PC-3 (cell line): ENCODE measurements at regions not wholly inside any gene's neighbourhood (a gene's known extent, or its start where the extent isn't known, plus 50 kb on each side); places are given as distances from the start of the nearest gene placed in this dataset.

Experiments
- ATAC-seq: fragments of 200-7000 bp; cut with Tn5 transposase; 2 replicates; pipeline ENCODE4 v1.9.1; 2020; ENCODE audit warnings: mild to moderate bottlenecking, moderate library complexity
- BruUV-seq: library from RNA; stranded (reverse); fragments of 400-500 nt; replicated peaks from 2 replicates; lab custom pipeline; 2021; lab: Mats Ljungman, UMichigan
- CTCF ChIA-PET: fragments of 300-600 bp; sonication (Branson Sonifier 250); formaldehyde crosslinking; loops from one replicate; lab custom pipeline; 2022; ENCODE audit warnings: antibody characterized with exemption; lab: Charles Lee
- POLR2A ChIA-PET: fragments of 300-600 bp; sonication (Branson Sonifier 250); formaldehyde crosslinking; loops from one replicate; lab custom pipeline; 2022; ENCODE audit warnings: antibody characterized with exemption; ENCODE audit not compliant: unreplicated experiment; lab: Charles Lee
- DNase-seq: peaks from one replicate; pipeline ENCODE4 v3.0.0-alpha.2; 2015
- H2AFZ ChIP-seq: fragments of 300-600 bp; sonication (generic); 2 replicates; pipeline ENCODE4 v1.6.0; 2016; ENCODE audit warnings: antibody characterized with exemption, low read length
- H3F3A ChIP-seq: fragments of 300-600 bp; sonication (generic); one replicate; pipeline ENCODE4 v1.6.0; 2017; ENCODE audit warnings: antibody characterized with exemption, low read length, control low read depth, mild to moderate bottlenecking; ENCODE audit not compliant: unreplicated experiment
- H3K27ac ChIP-seq: fragments of 300-600 bp; sonication (generic); 2 replicates; pipeline ENCODE4 v1.5.1; 2016; ENCODE audit warnings: mild to moderate bottlenecking, low read length
- H3K27me3 ChIP-seq: fragments of 300-600 bp; sonication (generic); 2 replicates; pipeline ENCODE4 v1.6.1; 2016; ENCODE audit warnings: low read length, mixed read lengths
- H3K36me3 ChIP-seq: fragments of 300-600 bp; sonication (generic); 2 replicates; pipeline ENCODE4 v1.6.1; 2016; ENCODE audit warnings: low read depth, mixed run types, low read length, mixed read lengths
- H3K4me1 ChIP-seq: fragments of 300-600 bp; sonication (generic); 2 replicates; pipeline ENCODE4 v1.5.1; 2016; ENCODE audit warnings: low read length; ENCODE audit not compliant: insufficient read depth
- H3K4me2 ChIP-seq: fragments of 300-600 bp; sonication (generic); 2 replicates; pipeline ENCODE4 v1.6.0; 2016; ENCODE audit warnings: low read length
- H3K4me3 ChIP-seq: fragments of 300-600 bp; sonication (generic); 2 replicates; pipeline ENCODE4 v1.5.1; 2016; ENCODE audit warnings: mild to moderate bottlenecking, low read length, mixed read lengths
- H3K79me2 ChIP-seq: fragments of 300-600 bp; sonication (generic); 2 replicates; pipeline ENCODE4 v1.6.1; 2017; ENCODE audit warnings: low read length, mixed read lengths
- H3K9ac ChIP-seq: fragments of 300-600 bp; sonication (generic); 2 replicates; pipeline ENCODE4 v1.6.0; 2016; ENCODE audit warnings: mild to moderate bottlenecking, low read length
- H3K9me2 ChIP-seq: fragments of 300-600 bp; sonication (generic); replicated peaks from 2 replicates; pipeline ENCODE4 v1.6.1; 2016; ENCODE audit warnings: mixed run types, low read length, mixed read lengths
- H3K9me3 ChIP-seq: fragments of 300-600 bp; sonication (generic); 2 replicates; pipeline ENCODE4 v1.6.1; 2016; ENCODE audit warnings: low read length, mixed read lengths
- H4K20me1 ChIP-seq: fragments of 300-600 bp; sonication (generic); 2 replicates; pipeline ENCODE4 v1.6.1; 2016; ENCODE audit warnings: low read length, mixed read lengths
- CTCF ChIP-seq: fragments of 300-600 bp; sonication (generic); conservative IDR thresholded peaks from 2 replicates; pipeline ENCODE4 v1.5.1; 2017; ENCODE audit warnings: antibody characterized with exemption, low read depth, mild to moderate bottlenecking, low read length
- EZH2 ChIP-seq: fragments of 300-600 bp; sonication (generic); IDR thresholded peaks from one replicate; pipeline ENCODE4 v1.6.1; 2017; ENCODE audit warnings: antibody characterized with exemption, mild to moderate bottlenecking, low read length; ENCODE audit not compliant: unreplicated experiment
- EZH2phosphoT487 ChIP-seq: fragments of 300-600 bp; sonication (generic); IDR thresholded peaks from 2 replicates; pipeline ENCODE4 v1.6.1; 2018; ENCODE audit warnings: mild to moderate bottlenecking, antibody characterized with exemption, low read length, borderline replicate concordance
- intact Hi-C: fragments of 100-400 bp; cut with micrococcal nuclease; formaldehyde crosslinking; loops from 2 replicates; pipeline ENCODE4 v1.9.0; 2023

- H4K20me1 ChIP-seq: no peaks in the 10 kb centered on the region
- DNase-seq (no peak), ATAC-seq (no peak)
- TF ChIP-seq EZH2: no peak
- TF ChIP-seq CTCF: no peak
- TF ChIP-seq EZH2phosphoT487: no peak
- POLR2A ChIA-PET: no interaction called here
- H3K36me3 ChIP-seq: peaks cover 7% of the 10 kb centered on the region; the same call in 1 of the 2 replicates
- no peaks in the 10 kb centered on the region for H3K27me3 ChIP-seq
- no peaks in the 10 kb centered on the region for H3K79me2 ChIP-seq
- no peak overlapping the region for H3K4me3 ChIP-seq
- peaks cover 9% of the 10 kb centered on the region for H3K9me3 ChIP-seq
- H3K27ac ChIP-seq: no peak overlapping the region
- no peaks in the 10 kb centered on the region for H3K9me2 ChIP-seq
- no peaks in the 10 kb centered on the region for H3F3A ChIP-seq
- H3K9ac ChIP-seq: no peak overlapping the region
- peaks cover 5% of the 10 kb centered on the region; the same call in 1 of the 2 replicates for H3K4me1 ChIP-seq
- intact Hi-C loops: loop anchor here (10.0 kb wide), 1 partner anchor 204 kb away; no protein-coding TSS in a partner anchor
- BruUV-seq: no TSS peak
- H2AFZ ChIP-seq: no peak overlapping the region
- CTCF ChIA-PET: no interaction called here
- H3K4me2 ChIP-seq: no peak overlapping the region
Measured at GRCh38 chr3:106620646-106621045, 751.8 kb upstream of the CBLB start.

- no peaks in the 10 kb centered on the region for H4K20me1 ChIP-seq
- no peak for ATAC-seq
- no peaks in the 10 kb centered on the region for H3K9me2 ChIP-seq
- no peak for TF ChIP-seq CTCF
- no peak for TF ChIP-seq EZH2phosphoT487
- TF ChIP-seq EZH2: no peak
- H3K27me3 ChIP-seq: no peaks in the 10 kb centered on the region
- intact Hi-C loops: loop anchor here (10.0 kb wide), 1 partner anchor 201 kb away; no protein-coding TSS in a partner anchor
- no peak overlapping the region for H3K27ac ChIP-seq
- POLR2A ChIA-PET: no interaction called here
- H3K9me3 ChIP-seq: peaks cover 9% of the 10 kb centered on the region
- no peaks in the 10 kb centered on the region; the same call in 1 of the 2 replicates for H3K4me1 ChIP-seq
- H3K4me2 ChIP-seq: no peak overlapping the region
- H3K9ac ChIP-seq: no peak overlapping the region
- no peak overlapping the region for H2AFZ ChIP-seq
- H3K79me2 ChIP-seq: no peaks in the 10 kb centered on the region
- peaks cover 7% of the 10 kb centered on the region; the same call in 1 of the 2 replicates for H3K36me3 ChIP-seq
- DNase-seq: no peak
- H3F3A ChIP-seq: no peaks in the 10 kb centered on the region
- no peak overlapping the region for H3K4me3 ChIP-seq
- CTCF ChIA-PET: no interaction called here
- no TSS peak for BruUV-seq
Measured at GRCh38 chr3:106624154-106624553, 753.1 kb upstream of the CCDC54 start.

GRCh38 chr3:106628407-106628806 lies 748.8 kb upstream of the CCDC54 start:
- no peaks in the 10 kb centered on the region for H3K9me2 ChIP-seq
- no peaks in the 10 kb centered on the region for H3K79me2 ChIP-seq
- no peak overlapping the region for H2AFZ ChIP-seq
- peaks cover 9% of the 10 kb centered on the region for H3K9me3 ChIP-seq
- H3K36me3 ChIP-seq: peaks cover 7% of the 10 kb centered on the region; the same call in 1 of the 2 replicates
- ATAC-seq: peak; percentile 81
- intact Hi-C loops: loop anchor here (10.0 kb wide), 1 partner anchor 196 kb away; no protein-coding TSS in a partner anchor
- TF ChIP-seq EZH2 (no peak), CTCF (0 out of 2 replicates have a peak, but pooled peaks have one; percentile 12)
- no peaks in the 10 kb centered on the region for H3K27me3 ChIP-seq
- POLR2A ChIA-PET: no interaction called here
- H3K4me2 ChIP-seq: no peak overlapping the region
- no peaks in the 10 kb centered on the region for H4K20me1 ChIP-seq
- H3K27ac ChIP-seq: no peak overlapping the region
- no peaks in the 10 kb centered on the region; the same call in 1 of the 2 replicates for H3K4me1 ChIP-seq
- H3K4me3 ChIP-seq: no peak overlapping the region
- no peaks in the 10 kb centered on the region for H3F3A ChIP-seq
- peak; percentile 48 for DNase-seq
- BruUV-seq: no TSS peak
- no peak overlapping the region for H3K9ac ChIP-seq
- CTCF ChIA-PET: no interaction called here
